B cell (primary cell): ENCODE measurements at regions not wholly inside any gene's neighbourhood (a gene's known extent, or its start where the extent isn't known, plus 50 kb on each side); places are given as distances from the start of the nearest gene placed in this dataset.

Experiments used
- EZH2 ChIP-seq: IDR thresholded peaks from 2 replicates; pipeline ENCODE4 v1.6.1; 2012; ENCODE audit warnings: borderline replicate concordance, low read depth, mild to moderate bottlenecking, moderate library complexity, low read length; ENCODE audit not compliant: insufficient read depth, poor library complexity, severe bottlenecking
- TF ChIP-seq, protein P1 (sequence below): fragments of 200-600 bp; IDR thresholded peaks from one replicate; pipeline ENCODE4 v1.8.0; 2022; ENCODE audit warnings: antibody characterized with exemption, mild to moderate bottlenecking

DNA sequence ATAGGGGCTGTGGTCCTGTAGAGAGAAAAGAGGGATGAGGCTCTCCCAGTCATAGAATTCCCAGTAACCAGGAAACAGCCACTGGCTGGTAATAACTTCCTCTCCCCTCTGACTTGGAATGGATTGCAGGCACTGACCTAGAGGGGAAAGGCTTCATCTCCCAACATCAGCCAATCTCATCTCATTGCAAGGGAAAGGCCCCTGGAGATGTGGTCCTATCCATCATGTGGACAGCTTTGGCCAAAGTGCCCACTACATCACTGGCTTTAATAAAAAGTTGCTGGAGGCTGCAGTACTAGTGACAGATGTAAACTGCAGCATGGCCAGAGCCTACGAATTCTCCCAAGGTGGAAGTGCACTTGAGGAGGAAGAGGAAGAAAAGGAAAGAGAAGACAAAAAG, 820.5 kb upstream of the CELF4 start:
- TF ChIP-seq, protein P1, sequence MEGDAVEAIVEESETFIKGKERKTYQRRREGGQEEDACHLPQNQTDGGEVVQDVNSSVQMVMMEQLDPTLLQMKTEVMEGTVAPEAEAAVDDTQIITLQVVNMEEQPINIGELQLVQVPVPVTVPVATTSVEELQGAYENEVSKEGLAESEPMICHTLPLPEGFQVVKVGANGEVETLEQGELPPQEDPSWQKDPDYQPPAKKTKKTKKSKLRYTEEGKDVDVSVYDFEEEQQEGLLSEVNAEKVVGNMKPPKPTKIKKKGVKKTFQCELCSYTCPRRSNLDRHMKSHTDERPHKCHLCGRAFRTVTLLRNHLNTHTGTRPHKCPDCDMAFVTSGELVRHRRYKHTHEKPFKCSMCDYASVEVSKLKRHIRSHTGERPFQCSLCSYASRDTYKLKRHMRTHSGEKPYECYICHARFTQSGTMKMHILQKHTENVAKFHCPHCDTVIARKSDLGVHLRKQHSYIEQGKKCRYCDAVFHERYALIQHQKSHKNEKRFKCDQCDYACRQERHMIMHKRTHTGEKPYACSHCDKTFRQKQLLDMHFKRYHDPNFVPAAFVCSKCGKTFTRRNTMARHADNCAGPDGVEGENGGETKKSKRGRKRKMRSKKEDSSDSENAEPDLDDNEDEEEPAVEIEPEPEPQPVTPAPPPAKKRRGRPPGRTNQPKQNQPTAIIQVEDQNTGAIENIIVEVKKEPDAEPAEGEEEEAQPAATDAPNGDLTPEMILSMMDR, result no peak
- no peak for TF ChIP-seq EZH2
